Limb (tissue), 2 donors: ENCODE measurements at regions not wholly inside any gene's neighbourhood (a gene's known extent, or its start where the extent isn't known, plus 50 kb on each side); places are given as distances from the start of the nearest gene placed in this dataset.
"Not testable (repeated sequence)": the region's sequence is repeated elsewhere in the genome, so short reads cannot be mapped to it uniquely, and the experiment has no call there.

Source experiments
- DNase-seq, 2 donors: peaks; one replicate each; pipeline ENCODE4 v3.0.0-alpha.2; 2016; ENCODE audit errors: extremely low spot score in 2 of 2

GRCh38 chr16:10232757-10233156 is 50.5 kb upstream of the GRIN2A start:
- DNase-seq = no peak

- no peak for DNase-seq
These were observed 57.4 kb upstream of the GRIN2A start for GRCh38 chr16:10239640-10240039.

- no peak for DNase-seq
These were observed 58.8 kb upstream of the GRIN2A start for GRCh38 chr16:10240854-10241613.

GRCh38 chr16:10242097-10242496 is 59.9 kb upstream of the GRIN2A start:
- DNase-seq = no peak

GRCh38 chr16:10242916-10243315 is 60.7 kb upstream of the GRIN2A start:
- no peak for DNase-seq

GRCh38 chr16:10245002-10245401 is 62.8 kb upstream of the GRIN2A start:
- DNase-seq = no peak

GRCh38 chr16:10250137-10250828 is 68.1 kb upstream of the GRIN2A start:
- no peak for DNase-seq

GRCh38 chr16:10252155-10252554 is 69.9 kb upstream of the GRIN2A start:
- no peak for DNase-seq

GRCh38 chr16:10253409-10253808 is 71.2 kb upstream of the GRIN2A start:
- DNase-seq = no peak

GRCh38 chr16:10255728-10256127 is 73.5 kb upstream of the GRIN2A start:
- DNase-seq = no peak

GRCh38 chr16:10256784-10257641 is 74.8 kb upstream of the GRIN2A start:
- peak; percentile 10 to 56 for DNase-seq

GRCh38 chr16:10257642-10258251 is 75.5 kb upstream of the GRIN2A start:
- not testable (repeated sequence) for DNase-seq

GRCh38 chr16:10258930-10259603 is 76.8 kb upstream of the GRIN2A start:
- DNase-seq = not testable (repeated sequence)

- DNase-seq = no peak
These were observed 78.8 kb upstream of the GRIN2A start for GRCh38 chr16:10261077-10261476.

GRCh38 chr16:10261526-10261925 is 79.3 kb upstream of the GRIN2A start:
- DNase-seq = not testable (repeated sequence)

GRCh38 chr16:10262377-10263132 is 80.3 kb upstream of the GRIN2A start:
- no peak for DNase-seq

- DNase-seq = no peak
These were observed 83.8 kb upstream of the GRIN2A start for GRCh38 chr16:10265770-10266615.

- no peak for DNase-seq
These were observed 84.6 kb upstream of the GRIN2A start for GRCh38 chr16:10266809-10267208.

- no peak for DNase-seq
These were observed 87.4 kb upstream of the GRIN2A start for GRCh38 chr16:10269632-10270031.
